ENCODE measurements at regions not wholly inside any gene's neighbourhood (a gene's known extent, or its start where the extent isn't known, plus 50 kb on each side); places are given as distances from the start of the nearest gene placed in this dataset.

DNA sequence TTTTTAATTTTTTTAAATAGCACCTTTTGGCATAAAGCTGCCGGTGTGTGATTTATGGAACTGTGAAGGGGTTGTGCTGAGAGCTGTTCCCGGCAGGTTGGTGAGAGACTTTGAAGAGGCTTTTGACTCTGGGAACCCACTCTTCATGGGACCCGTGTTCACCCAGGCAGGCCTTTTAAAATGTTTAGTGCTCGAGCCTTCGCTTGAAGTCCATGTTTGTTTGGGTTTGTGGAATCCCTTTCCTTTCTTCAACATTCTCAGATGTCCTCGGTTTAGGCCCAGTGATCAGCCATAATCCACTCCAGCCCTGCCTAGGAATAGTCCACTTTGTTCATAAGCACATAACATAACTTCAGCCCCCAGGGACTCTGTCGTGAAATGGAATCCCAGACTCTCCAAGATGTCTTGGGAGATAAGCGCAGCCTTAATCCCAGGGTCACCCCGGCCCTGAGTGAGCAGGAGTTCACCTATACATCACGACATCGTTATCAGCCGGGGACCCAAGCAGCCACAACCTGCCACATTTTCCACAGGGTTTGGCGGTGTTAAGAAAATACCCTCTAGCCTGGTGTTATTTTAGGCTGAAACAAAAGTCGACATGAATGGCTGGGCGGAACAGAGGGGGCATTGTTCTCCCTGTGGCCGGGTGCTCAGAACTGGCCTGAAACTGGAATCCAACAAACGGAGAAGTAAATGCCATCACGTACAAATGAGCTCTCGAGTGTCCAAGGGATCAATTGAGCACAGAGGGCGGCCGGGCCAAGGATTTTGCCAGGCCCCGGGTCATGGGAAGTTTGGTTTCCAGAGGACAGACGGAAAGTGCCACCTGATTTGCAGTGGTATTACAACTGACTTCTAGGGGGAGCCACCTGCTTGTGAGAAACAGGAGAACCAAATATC, 145.7 kb upstream of the IRX3 start:
- DNase-seq (ENCODE audit: low read depth, low spot score) = no peak
- no peak overlapping the region for H3K27ac ChIP-seq

- peak overlapping the region; percentile 14 for H3K27ac ChIP-seq
- DNase-seq (ENCODE audit: low read depth, low spot score) = no peak
Measured at GRCh38 chr16:54431041-54431996, 144.7 kb upstream of the IRX3 start.

DNA sequence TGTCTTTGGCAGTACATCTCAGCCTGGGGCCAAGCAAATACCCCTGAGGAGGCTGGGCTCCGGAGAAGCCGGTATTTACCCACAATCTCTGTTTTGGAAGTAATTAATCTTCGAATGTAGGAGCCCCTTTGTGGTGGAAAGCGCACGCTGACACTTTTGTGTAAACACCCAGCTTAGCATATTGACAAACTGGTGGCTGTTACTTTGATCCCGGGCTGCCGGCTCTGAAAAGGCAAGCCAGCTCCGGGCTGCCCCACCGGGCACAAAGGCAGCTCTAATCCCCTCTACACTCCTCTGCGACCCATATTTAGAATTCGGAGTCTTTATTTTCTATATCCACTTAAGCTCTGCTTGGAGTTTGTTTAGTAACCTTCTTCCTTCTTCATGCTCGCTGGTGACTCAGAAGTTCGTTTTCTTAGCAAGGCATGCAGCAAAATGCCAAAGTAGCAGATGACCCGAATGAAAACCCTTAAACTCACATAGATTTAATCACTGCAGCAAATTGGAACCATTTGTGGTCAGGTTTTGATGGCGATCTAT, 144.0 kb upstream of the IRX3 start:
- no peak overlapping the region for H3K27ac ChIP-seq
- no peak for DNase-seq (ENCODE audit: low read depth, low spot score)

- H3K27ac ChIP-seq = no peak overlapping the region
- no peak for DNase-seq (ENCODE audit: low read depth, low spot score)
Measured at GRCh38 chr16:54429029-54429428, 142.4 kb upstream of the IRX3 start.

DNA sequence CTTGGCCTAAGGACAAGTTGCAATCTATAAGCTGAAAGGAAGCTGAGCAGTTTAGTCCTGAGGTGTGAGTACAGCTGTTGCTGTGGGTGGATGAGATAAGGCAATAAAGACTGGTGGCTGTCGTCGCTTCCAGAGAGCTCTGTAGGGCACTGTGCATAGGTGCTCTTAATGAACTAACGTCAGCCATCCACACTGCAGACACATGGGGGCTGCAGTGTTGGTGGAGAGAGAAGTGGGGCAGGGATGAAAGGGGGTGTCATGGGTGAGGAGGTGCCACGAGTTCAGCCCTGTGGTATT, 139.9 kb upstream of the IRX3 start:
- no peak for DNase-seq (ENCODE audit: low read depth, low spot score)
- no peak overlapping the region for H3K27ac ChIP-seq

DNA sequence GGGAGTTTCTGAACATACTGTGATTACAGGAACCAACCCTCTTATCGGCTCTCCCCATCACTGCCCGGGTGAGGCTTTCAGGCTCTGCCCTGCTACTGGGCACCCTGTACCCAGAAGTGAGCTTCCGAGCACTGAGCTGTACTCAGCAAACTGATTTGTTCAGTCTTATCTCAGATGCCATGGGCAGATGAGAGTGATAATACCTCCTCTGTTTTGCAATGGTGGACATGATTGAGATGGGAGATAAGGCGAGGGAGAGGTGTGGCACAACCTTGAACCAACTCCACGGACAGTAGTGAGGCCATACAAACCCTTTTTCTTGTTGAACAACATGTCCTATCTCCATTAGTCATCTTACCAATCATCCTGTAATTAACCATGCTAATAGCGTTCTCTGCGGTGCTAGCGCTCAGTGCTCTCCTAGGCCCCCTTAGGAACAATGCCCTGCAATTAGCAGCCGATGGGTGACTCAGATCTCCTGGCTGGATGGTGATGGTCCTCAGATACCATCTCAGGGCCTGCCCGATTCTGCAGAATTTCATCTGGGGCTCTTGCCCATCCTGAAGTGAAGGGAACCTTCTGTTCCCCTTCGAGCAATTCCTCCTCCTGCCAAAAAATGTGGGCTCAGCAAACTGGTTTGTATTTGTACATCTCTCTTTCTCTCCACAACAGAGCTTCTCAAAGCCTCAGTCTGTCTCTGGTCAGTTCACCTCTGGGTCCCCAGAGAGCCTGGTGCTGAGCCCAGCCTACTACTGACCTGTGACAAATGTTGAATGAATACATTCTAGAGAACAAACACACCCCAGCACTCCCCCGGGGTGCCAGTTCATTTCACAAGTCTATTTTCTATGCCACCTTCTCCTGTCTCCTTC, 139.3 kb upstream of the IRX3 start:
- H3K27ac ChIP-seq = no peak overlapping the region
- DNase-seq (ENCODE audit: low read depth, low spot score) = no peak

DNA sequence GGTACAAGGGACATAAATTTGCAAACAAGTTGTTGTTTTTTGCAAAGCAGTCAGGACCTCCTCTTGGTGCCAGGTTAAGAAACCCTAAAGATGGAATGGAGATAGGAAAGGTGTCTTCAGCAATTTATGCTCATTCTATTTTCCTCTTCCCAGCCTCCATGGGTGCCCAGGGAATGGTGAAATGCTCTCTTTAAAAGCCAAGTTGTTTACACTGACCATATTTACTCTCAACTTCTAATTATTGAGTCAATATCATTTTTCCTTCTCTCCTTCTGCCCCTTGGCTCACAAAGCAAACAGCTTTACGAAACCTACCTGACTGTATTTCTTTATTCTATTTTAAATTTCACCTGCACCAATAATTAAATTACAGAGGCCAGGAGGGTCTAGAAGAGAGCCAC, 138.5 kb upstream of the IRX3 start:
- DNase-seq (ENCODE audit: low read depth, low spot score) = no peak
- no peak overlapping the region for H3K27ac ChIP-seq

DNA sequence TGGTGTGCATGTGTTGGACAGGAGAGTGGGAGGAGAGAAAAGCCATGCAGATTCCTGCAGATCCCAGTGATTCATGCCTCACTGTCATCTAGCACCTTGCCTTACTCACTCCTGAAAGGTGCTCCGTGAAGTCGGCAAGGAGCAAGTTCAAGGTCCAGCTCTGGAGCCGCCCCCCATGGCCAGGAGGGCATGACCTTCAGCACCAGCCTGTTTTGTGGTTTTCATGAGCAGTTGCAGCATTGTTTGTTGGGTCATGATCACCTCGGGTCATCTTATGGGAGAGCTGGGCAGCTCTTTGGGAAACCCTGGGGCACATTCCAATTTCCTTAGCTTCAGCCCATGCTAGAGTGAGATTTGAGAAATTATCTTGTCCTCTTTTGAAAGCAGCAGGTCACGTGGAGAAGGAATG, 137.5 kb upstream of the IRX3 start:
- DNase-seq (ENCODE audit: low read depth, low spot score) = no peak
- H3K27ac ChIP-seq = no peak overlapping the region

GRCh38 chr16:54422569-54422978, 136.0 kb upstream of the IRX3 start:
- DNase-seq (ENCODE audit: low read depth, low spot score) = no peak
- H3K27ac ChIP-seq = no peak overlapping the region

DNA sequence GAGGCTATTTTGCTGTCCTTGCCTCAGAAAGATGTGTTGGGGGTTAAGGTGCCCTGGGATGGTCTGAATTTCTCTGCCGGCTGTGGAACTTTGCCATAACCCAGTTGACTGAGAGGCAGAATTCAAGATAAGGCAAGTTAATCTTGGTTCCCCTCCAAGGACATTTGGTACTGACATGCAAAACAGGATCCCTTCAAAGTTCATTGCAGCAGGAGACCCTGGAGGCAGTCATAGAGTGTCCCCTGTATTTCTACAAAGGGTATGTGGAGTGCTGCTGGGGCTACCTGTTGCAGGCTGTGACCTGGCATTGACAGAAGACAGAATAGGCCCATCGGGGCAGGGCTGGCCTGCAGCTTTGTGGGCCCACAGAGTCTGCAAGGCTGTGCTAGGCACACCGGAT, 135.6 kb upstream of the IRX3 start:
- no peak for DNase-seq (ENCODE audit: low read depth, low spot score)
- no peak overlapping the region for H3K27ac ChIP-seq

DNA sequence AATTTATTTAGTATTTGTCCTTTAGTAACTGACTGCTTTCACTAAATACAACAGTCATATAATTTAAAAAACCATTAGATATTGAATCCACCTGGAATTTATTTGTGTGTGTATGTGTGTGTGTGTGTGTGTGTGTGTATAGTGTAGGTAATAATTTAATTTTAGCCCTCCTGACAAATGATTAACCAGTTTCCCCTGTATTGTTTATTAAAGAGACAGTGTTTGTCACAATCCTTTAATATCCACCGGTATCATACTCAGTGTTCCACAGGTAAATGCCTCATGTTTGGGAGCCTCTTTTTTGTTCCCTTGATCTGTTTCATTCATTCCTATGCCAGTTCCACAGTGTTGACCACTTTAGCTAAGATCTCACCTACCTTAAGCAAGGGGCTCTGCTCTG, 134.6 kb upstream of the IRX3 start:
- no peak for DNase-seq (ENCODE audit: low read depth, low spot score)
- H3K27ac ChIP-seq = no peak overlapping the region

DNA sequence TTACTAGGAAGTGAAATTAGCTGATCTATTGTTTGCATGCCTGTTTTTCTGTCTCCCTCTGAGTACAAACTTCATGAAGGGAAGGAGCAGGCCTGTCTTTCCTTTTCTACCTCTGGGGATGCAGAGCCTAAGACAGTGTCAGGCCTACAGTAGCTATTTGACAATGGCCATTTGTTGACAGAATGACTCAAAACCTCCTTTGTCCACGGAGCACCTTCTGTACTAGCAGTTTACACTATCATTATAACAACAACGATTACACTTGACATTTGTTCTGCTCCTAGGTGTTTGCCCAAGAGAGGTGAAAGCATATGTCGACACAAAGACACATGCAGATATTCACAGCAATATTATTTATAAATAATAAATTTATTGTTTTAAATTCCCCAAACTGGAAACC, 132.3 kb upstream of the IRX3 start:
- H3K27ac ChIP-seq = no peak overlapping the region
- DNase-seq (ENCODE audit: low read depth, low spot score) = no peak

GRCh38 chr16:54417384-54417783, 130.8 kb upstream of the IRX3 start:
- no peak overlapping the region for H3K27ac ChIP-seq
- no peak for DNase-seq (ENCODE audit: low read depth, low spot score)

DNA sequence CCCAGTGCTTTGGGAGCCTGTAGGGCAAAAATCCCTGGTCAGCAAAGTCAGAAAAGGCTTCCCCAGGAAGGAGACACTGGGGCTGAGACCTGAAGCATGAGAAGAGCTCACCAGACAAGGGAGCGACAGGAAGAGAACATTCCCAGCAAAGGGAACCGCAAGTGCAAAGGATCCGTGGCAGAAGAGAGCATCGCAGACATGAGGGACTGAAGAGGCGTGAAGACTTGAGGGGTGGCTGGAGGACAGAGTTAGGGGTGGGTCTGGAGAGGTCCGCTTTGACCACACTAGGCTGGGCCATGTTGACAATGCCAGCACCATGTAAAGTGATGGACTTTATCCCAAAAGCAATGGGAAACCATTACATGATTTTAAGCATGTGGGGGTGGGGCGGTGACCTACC, 128.1 kb upstream of the IRX3 start:
- no peak overlapping the region for H3K27ac ChIP-seq
- no peak for DNase-seq (ENCODE audit: low read depth, low spot score)

GRCh38 chr16:54412777-54413455, 126.3 kb upstream of the IRX3 start:
- no peak overlapping the region for H3K27ac ChIP-seq
- no peak for DNase-seq (ENCODE audit: low read depth, low spot score)

DNA sequence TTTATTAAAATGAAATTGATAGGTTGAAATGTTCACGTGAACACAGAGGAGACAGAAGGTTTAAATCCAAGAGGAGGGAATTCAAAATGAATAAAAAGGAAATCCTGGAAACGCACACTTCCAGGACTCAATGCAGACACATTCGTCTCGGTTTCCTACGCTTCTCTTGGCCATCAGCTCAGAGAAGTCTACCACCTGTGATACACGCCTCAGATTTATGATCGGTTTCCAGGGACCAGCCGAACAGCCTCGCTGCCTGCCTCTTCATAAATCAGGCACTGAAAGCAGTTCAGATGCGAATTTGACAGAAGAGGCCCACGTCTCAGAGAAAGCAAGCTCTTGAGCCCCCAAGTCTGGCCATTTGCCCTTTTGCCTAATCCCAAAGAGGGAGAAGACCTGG, 125.5 kb upstream of the IRX3 start:
- DNase-seq (ENCODE audit: low read depth, low spot score) = no peak
- H3K27ac ChIP-seq = no peak overlapping the region

DNA sequence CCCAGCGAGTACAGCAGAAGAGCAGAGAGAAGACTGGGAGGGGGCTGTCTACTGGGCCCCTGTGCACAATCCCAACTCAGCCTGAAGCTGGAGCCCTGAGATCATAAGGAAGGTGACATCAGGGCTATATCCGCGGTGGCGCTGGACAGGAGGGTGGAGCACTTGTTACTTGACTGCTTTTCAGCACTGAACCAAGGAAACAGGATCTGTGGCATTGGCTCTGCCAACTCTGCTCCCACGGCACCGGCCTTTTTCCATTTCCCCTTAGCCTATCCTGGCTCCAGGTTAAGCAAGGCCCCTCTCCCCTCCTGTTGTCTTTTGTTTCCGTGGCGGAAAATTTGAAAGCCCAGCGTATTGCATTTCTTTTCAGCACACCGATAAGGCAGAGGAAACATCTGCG, 125.0 kb upstream of the IRX3 start:
- no peak overlapping the region for H3K27ac ChIP-seq
- no peak for DNase-seq (ENCODE audit: low read depth, low spot score)

- no peak overlapping the region for H3K27ac ChIP-seq
- no peak for DNase-seq (ENCODE audit: low read depth, low spot score)
Measured at GRCh38 chr16:54409982-54410381, 123.4 kb upstream of the IRX3 start.

GRCh38 chr16:54407596-54407995, 121.0 kb upstream of the IRX3 start:
- no peak overlapping the region for H3K27ac ChIP-seq
- DNase-seq (ENCODE audit: low read depth, low spot score) = no peak

GRCh38 chr16:54405478-54405877, 118.9 kb upstream of the IRX3 start:
- no peak for DNase-seq (ENCODE audit: low read depth, low spot score)
- no peak overlapping the region for H3K27ac ChIP-seq

Data from epithelial cell of prostate (primary cell).